ENCODE measurements at regions not wholly inside any gene's neighbourhood (a gene's known extent, or its start where the extent isn't known, plus 50 kb on each side); places are given as distances from the start of the nearest gene placed in this dataset.
"Not testable (repeated sequence)": the region's sequence is repeated elsewhere in the genome, so short reads cannot be mapped to it uniquely, and the experiment has no call there.

DNA sequence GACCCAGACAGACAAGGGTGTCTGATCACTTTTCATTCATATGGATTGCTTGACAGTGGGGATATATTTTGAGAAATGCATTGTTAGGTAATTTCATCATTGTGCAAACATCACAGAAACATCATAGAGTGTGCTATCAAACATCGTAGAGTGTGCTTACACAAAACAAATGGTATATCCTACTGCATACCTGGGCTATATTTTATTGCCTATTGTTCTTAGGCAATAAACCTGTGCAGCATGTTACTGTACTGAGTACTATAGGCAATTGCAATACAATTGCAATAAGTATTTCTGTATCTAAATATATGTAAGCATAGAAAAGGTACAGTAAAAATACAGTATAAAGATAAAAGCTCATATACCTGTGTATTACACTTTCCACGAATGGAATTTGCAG is 319.1 kb downstream of the KIF20B start:
- H3K9me3 ChIP-seq (ENCODE audit: low read length) = no peaks in the 10 kb centered on the region
- Mint-ChIP-seq H3K4me1 (no peaks in the 10 kb centered on the region), H3K9me3 (peaks cover 0 to 7% (median 0%) of the 10 kb centered on the region in 5 donors), H3K27me3 (peaks cover 4 to 5% of the 10 kb centered on the region in 2 donors), H3K27ac (no peak overlapping the region), H3K36me3 (no peaks in the 10 kb centered on the region), H3K4me3 (no peak overlapping the region)
- ChIA-PET CTCF (no interaction called here), POLR2A (no interaction called here)
- no peak overlapping the region for H3K27ac ChIP-seq (ENCODE audit: low read depth, low read length)
- no peaks in the 10 kb centered on the region for H3K36me3 ChIP-seq (ENCODE audit: insufficient read depth, low read length)
- H3K4me1 ChIP-seq (ENCODE audit: insufficient read depth, low read length) = no peaks in the 10 kb centered on the region
- H3K27me3 ChIP-seq (ENCODE audit: insufficient read depth, low read length, poor library complexity, severe bottlenecking) = no peaks in the 10 kb centered on the region
- no peak overlapping the region for H3K4me3 ChIP-seq (ENCODE audit: low read length)
- DNase-seq = no peak

DNA sequence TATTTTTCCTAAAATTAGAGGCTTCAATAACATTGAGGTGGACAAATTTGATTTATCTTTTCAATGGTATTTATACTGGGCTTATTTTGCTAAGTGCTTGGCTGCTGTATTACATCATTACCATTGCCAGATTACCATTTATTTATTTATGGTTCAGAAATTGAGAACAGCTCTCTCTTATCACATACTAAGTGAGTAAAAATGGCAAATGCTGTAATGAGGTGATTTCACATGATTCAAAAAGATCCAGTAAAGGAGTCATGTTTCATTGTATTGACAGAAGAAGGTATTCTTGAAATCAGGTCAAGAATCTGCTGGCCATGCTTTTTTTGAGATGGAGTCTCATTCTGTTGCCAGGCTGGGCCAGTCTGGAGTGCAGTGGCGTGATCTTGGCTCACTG is 322.6 kb downstream of the KIF20B start:
- peaks cover 4 to 8% of the 10 kb centered on the region in 2 donors for H3K27me3 Mint-ChIP-seq
- Histone ChIP-seq H3K9me3 (ENCODE audit: low read length) (no peaks in the 10 kb centered on the region), H3K4me3 (ENCODE audit: low read length) (no peak overlapping the region), H3K27me3 (ENCODE audit: insufficient read depth, low read length, poor library complexity, severe bottlenecking) (no peaks in the 10 kb centered on the region), H3K27ac (ENCODE audit: low read depth, low read length) (no peak overlapping the region), H3K4me1 (ENCODE audit: insufficient read depth, low read length) (no peaks in the 10 kb centered on the region), H3K36me3 (ENCODE audit: insufficient read depth, low read length) (no peaks in the 10 kb centered on the region)
- no peak overlapping the region for H3K27ac Mint-ChIP-seq
- H3K4me1 Mint-ChIP-seq = no peaks in the 10 kb centered on the region
- ChIA-PET POLR2A (no interaction called here), CTCF (no interaction called here)
- no peak overlapping the region for H3K4me3 Mint-ChIP-seq
- H3K9me3 Mint-ChIP-seq = no peaks in the 10 kb centered on the region
- no peak for DNase-seq
- H3K36me3 Mint-ChIP-seq = no peaks in the 10 kb centered on the region

DNA sequence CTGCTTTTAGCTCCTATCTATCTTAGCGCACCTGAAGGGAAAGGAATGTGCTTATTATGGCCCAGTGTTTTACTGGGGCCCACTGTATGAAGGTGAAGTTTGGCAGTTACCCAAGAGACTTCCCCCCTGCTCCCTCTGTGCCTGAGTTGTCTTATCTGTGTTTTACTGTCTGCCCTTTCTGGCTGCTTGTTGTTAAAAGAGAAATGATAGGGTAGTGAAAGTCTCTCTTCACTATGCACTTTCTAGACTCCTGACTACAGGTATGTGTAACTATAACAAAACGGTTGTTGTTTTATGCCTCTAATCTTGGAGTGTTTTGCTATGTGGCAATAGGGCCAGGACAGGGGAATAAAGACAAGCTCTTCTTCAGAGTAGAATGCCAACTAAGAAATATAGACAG is 326.9 kb downstream of the KIF20B start:
- H3K27ac Mint-ChIP-seq = no peak overlapping the region
- ChIA-PET CTCF (no interaction called here), POLR2A (interaction anchor here (0.6 kb wide), 1 partner anchor 83 kb away, joined by 3 read pairs; no protein-coding TSS in a partner anchor)

DNA sequence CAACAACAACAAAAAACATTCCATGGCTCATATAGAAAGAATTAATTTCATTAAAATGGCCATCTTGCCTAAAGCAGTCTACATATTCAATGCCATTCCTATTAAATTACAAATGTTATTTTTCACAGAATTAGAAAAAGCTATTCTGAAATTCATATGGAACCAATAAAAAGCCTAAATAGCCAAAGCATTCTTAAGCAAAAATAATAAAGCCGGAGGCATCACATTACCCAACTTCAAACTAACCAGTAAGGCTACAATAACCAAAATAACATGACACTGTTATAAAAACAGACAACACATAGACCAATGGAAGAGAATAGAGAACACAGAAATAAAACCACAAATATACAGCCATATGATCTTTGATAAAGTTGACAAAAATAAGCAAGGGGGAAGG is 330.4 kb downstream of the KIF20B start:
- H3K4me1 Mint-ChIP-seq = no peaks in the 10 kb centered on the region
- peaks cover 0 to 1% of the 10 kb centered on the region in 2 donors for H3K27me3 Mint-ChIP-seq
- Histone ChIP-seq H3K36me3 (ENCODE audit: insufficient read depth, low read length) (no peaks in the 10 kb centered on the region), H3K27me3 (ENCODE audit: insufficient read depth, low read length, poor library complexity, severe bottlenecking) (no peaks in the 10 kb centered on the region), H3K4me1 (ENCODE audit: insufficient read depth, low read length) (no peaks in the 10 kb centered on the region), H3K27ac (ENCODE audit: low read depth, low read length) (no peak overlapping the region), H3K4me3 (ENCODE audit: low read length) (no peak overlapping the region), H3K9me3 (ENCODE audit: low read length) (no peaks in the 10 kb centered on the region)
- H3K36me3 Mint-ChIP-seq = no peaks in the 10 kb centered on the region
- H3K4me3 Mint-ChIP-seq = no peak overlapping the region
- H3K9me3 Mint-ChIP-seq = peaks cover 0 to 6% (median 0%) of the 10 kb centered on the region in 5 donors
- H3K27ac Mint-ChIP-seq = no peak overlapping the region
- CTCF ChIA-PET = no interaction called here
- POLR2A ChIA-PET = no interaction called here
- no peak for DNase-seq

More for the DNA sequence above, 326.9 kb downstream of the KIF20B start:
- Mint-ChIP-seq H3K4me3 (no peak overlapping the region), H3K36me3 (no peaks in the 10 kb centered on the region), H3K9me3 (peaks cover 0 to 6% (median 0%) of the 10 kb centered on the region in 5 donors), H3K4me1 (no peaks in the 10 kb centered on the region), H3K27me3 (peaks cover 3 to 8% of the 10 kb centered on the region in 2 donors)
- DNase-seq = no peak
- no peaks in the 10 kb centered on the region for H3K4me1 ChIP-seq (ENCODE audit: insufficient read depth, low read length)
- H3K9me3 ChIP-seq (ENCODE audit: low read length) = no peaks in the 10 kb centered on the region
- H3K27ac ChIP-seq (ENCODE audit: low read depth, low read length) = no peak overlapping the region
- no peaks in the 10 kb centered on the region for H3K27me3 ChIP-seq (ENCODE audit: insufficient read depth, low read length, poor library complexity, severe bottlenecking)
- H3K4me3 ChIP-seq (ENCODE audit: low read length) = no peak overlapping the region
- H3K36me3 ChIP-seq (ENCODE audit: insufficient read depth, low read length) = no peaks in the 10 kb centered on the region

DNA sequence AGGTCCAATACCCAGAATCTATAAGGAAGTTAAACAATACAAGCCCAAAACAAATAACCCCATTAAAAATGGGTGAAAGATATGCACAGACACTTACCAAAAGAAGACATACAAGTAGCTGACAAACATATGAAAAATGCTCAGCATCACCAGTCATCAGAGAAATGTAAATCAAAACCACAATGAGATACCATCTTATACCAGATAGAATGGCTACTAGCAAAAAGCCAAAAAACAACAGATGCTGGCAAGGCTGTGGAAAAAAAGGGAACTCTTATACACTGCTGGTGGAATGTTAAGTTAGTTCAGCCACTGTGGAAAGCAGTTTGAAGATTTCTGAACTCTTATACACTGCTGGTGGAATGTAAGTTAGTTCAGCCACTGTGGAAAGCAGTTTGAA is 331.1 kb downstream of the KIF20B start:
- no peaks in the 10 kb centered on the region for H3K36me3 Mint-ChIP-seq
- Histone ChIP-seq H3K4me1 (ENCODE audit: insufficient read depth, low read length) (no peaks in the 10 kb centered on the region), H3K9me3 (ENCODE audit: low read length) (no peaks in the 10 kb centered on the region), H3K36me3 (ENCODE audit: insufficient read depth, low read length) (no peaks in the 10 kb centered on the region), H3K4me3 (ENCODE audit: low read length) (no peak overlapping the region), H3K27ac (ENCODE audit: low read depth, low read length) (no peak overlapping the region), H3K27me3 (ENCODE audit: insufficient read depth, low read length, poor library complexity, severe bottlenecking) (no peaks in the 10 kb centered on the region)
- DNase-seq = no peak
- POLR2A ChIA-PET = no interaction called here
- CTCF ChIA-PET = no interaction called here
- no peak overlapping the region for H3K27ac Mint-ChIP-seq
- H3K27me3 Mint-ChIP-seq = no peaks in the 10 kb centered on the region
- H3K4me1 Mint-ChIP-seq = no peaks in the 10 kb centered on the region
- H3K4me3 Mint-ChIP-seq = no peak overlapping the region
- peaks cover 0 to 6% (median 0%) of the 10 kb centered on the region in 5 donors for H3K9me3 Mint-ChIP-seq

DNA sequence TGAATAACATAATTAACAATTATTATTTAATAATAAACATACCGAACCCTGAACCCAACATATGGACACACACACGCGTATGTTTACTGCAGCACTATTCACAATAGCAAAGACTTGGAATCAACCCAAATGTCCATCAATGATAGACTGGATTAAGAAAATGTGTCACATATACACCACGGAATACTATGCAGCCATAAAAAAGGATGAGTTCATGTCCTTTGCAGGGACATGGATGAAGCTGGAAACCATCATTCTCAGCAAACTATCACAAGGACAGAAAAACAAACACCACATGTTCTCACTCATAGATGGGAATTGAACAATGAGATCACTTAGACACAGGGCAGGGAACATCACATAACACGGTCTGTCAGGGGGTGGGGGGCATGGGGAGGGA is 333.5 kb downstream of the KIF20B start:
- H3K9me3 Mint-ChIP-seq; H3K27ac Mint-ChIP-seq; DNase-seq; H3K9me3 ChIP-seq (ENCODE audit: low read length); H3K36me3 ChIP-seq (ENCODE audit: insufficient read depth, low read length); H3K4me3 Mint-ChIP-seq; H3K4me1 Mint-ChIP-seq; H3K4me1 ChIP-seq (ENCODE audit: insufficient read depth, low read length); H3K27me3 Mint-ChIP-seq; H3K4me3 ChIP-seq (ENCODE audit: low read length); CTCF ChIA-PET; H3K27ac ChIP-seq (ENCODE audit: low read depth, low read length); H3K27me3 ChIP-seq (ENCODE audit: insufficient read depth, low read length, poor library complexity, severe bottlenecking); POLR2A ChIA-PET; H3K36me3 Mint-ChIP-seq: not testable (repeated sequence)

DNA sequence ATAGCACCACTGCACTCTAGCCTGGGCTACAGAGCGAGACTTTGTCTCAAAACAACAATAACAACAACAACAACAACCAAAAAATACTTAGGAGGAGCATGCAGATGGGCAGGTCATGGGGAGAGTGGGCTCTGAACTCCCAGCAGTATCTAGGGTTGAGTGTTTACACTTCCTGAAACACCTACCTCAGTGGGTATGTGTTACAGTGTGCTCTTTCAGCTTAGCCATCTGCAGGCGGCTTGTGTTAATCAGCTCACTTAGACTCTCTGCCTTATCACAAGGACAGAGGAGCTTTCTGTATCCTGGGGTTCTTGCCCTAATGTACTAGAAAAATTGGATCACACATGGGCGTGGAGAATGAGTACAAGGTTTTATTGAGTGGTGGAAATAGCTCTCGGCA is 340.2 kb downstream of the KIF20B start:
- POLR2A ChIA-PET = no interaction called here
- Histone ChIP-seq H3K27ac (ENCODE audit: low read depth, low read length) (no peak overlapping the region), H3K36me3 (ENCODE audit: insufficient read depth, low read length) (no peaks in the 10 kb centered on the region), H3K27me3 (ENCODE audit: insufficient read depth, low read length, poor library complexity, severe bottlenecking) (no peaks in the 10 kb centered on the region), H3K4me1 (ENCODE audit: insufficient read depth, low read length) (no peaks in the 10 kb centered on the region), H3K4me3 (ENCODE audit: low read length) (no peak overlapping the region), H3K9me3 (ENCODE audit: low read length) (no peaks in the 10 kb centered on the region)
- Mint-ChIP-seq H3K4me3 (no peak overlapping the region), H3K9me3 (peaks cover 0 to 2% (median 0%) of the 10 kb centered on the region in 5 donors), H3K36me3 (no peaks in the 10 kb centered on the region), H3K27me3 (no peaks in the 10 kb centered on the region), H3K27ac (no peak overlapping the region), H3K4me1 (no peaks in the 10 kb centered on the region)
- CTCF ChIA-PET = no interaction called here
- DNase-seq = no peak

DNA sequence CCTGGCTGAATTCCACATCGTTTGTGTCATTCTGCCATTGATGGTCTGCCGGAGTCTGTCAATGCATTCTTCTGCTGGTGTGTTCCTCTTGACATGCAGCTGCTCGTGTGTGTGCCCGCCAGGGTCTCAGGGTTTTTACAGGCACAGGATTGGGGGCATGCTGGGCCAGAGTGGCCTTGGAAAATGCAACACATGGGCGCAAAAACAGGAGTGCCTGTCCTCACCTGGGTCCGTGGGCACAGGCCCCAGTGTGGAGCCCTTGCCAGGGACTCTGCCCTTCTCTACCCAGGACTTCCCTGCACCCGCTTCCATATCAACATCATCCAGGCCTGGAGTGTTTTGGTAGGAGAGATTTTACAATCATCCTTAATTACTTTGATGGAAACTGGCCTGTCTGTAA is 340.7 kb downstream of the KIF20B start:
- Mint-ChIP-seq H3K4me1 (no peaks in the 10 kb centered on the region), H3K27me3 (no peaks in the 10 kb centered on the region)
- POLR2A ChIA-PET = no interaction called here

DNA sequence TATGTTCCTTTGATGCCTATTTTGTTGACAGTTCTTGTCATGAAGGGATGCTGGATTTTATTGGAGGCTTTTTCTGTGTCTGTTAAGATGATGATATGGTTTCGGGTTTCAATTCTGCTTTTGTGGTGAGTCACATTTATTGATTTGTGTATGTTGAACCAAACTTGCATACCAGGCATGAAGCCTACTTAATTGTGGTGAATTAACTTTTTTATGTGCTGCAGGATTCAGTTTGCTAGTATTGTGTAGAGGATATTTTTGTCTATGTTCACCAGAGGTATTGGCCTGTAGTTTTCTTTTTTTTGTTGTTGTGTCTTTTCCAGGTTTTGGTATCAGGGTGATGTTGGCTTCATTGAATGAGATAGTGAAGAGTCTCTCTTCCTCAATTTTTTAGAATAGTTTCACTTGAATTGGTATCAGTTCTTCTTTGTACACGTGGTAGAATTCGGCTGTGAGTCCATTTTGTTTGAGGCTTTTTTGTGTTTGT is 345.9 kb downstream of the KIF20B start:
- no peaks in the 10 kb centered on the region for H3K4me1 ChIP-seq (ENCODE audit: insufficient read depth, low read length)
- POLR2A ChIA-PET = no interaction called here
- no peak overlapping the region for H3K27ac Mint-ChIP-seq
- no peaks in the 10 kb centered on the region for H3K9me3 ChIP-seq (ENCODE audit: low read length)
- no peak overlapping the region for H3K4me3 Mint-ChIP-seq
- no peaks in the 10 kb centered on the region for H3K4me1 Mint-ChIP-seq
- peaks cover 0 to 7% (median 4%) of the 10 kb centered on the region in 5 donors for H3K9me3 Mint-ChIP-seq
- H3K4me3 ChIP-seq (ENCODE audit: low read length) = no peak overlapping the region
- H3K36me3 Mint-ChIP-seq = no peaks in the 10 kb centered on the region
- H3K27ac ChIP-seq (ENCODE audit: low read depth, low read length) = no peak overlapping the region
- no peaks in the 10 kb centered on the region for H3K27me3 ChIP-seq (ENCODE audit: insufficient read depth, low read length, poor library complexity, severe bottlenecking)
- CTCF ChIA-PET = no interaction called here
- no peaks in the 10 kb centered on the region for H3K36me3 ChIP-seq (ENCODE audit: insufficient read depth, low read length)
- no peaks in the 10 kb centered on the region for H3K27me3 Mint-ChIP-seq
- no peak for DNase-seq

More for the DNA sequence above, 340.7 kb downstream of the KIF20B start:
- H3K27me3 ChIP-seq (ENCODE audit: insufficient read depth, low read length, poor library complexity, severe bottlenecking) = no peaks in the 10 kb centered on the region
- CTCF ChIA-PET = no interaction called here
- no peaks in the 10 kb centered on the region for H3K9me3 ChIP-seq (ENCODE audit: low read length)
- Mint-ChIP-seq H3K4me3 (no peak overlapping the region), H3K9me3 (peaks cover 0 to 2% (median 0%) of the 10 kb centered on the region in 5 donors), H3K36me3 (no peaks in the 10 kb centered on the region), H3K27ac (no peak overlapping the region)
- no peaks in the 10 kb centered on the region for H3K4me1 ChIP-seq (ENCODE audit: insufficient read depth, low read length)
- DNase-seq = no peak
- no peak overlapping the region for H3K27ac ChIP-seq (ENCODE audit: low read depth, low read length)
- no peaks in the 10 kb centered on the region for H3K36me3 ChIP-seq (ENCODE audit: insufficient read depth, low read length)
- no peak overlapping the region for H3K4me3 ChIP-seq (ENCODE audit: low read length)
